ENCODE measurements at regions not wholly inside any gene's neighbourhood (a gene's known extent, or its start where the extent isn't known, plus 50 kb on each side); places are given as distances from the start of the nearest gene placed in this dataset.

- DNase-seq (ENCODE audit: low spot score) = no peak
- TF ChIP-seq CTCF (IDR thresholded peaks at IDR 0.05; ENCODE audit: borderline replicate concordance, control extremely low read depth, extremely low read depth, insufficient read depth, missing control alignments) = no peak
- in situ Hi-C loops (cut with MboI; ENCODE audit: low sequenced_read_pairs, unreplicated experiment) = no loop called here
These were observed 138.0 kb upstream of the GLI2 start for GRCh38 chr2:120597595-120598193.

- TF ChIP-seq CTCF (IDR thresholded peaks at IDR 0.05; ENCODE audit: borderline replicate concordance, control extremely low read depth, extremely low read depth, insufficient read depth, missing control alignments) = no peak
- in situ Hi-C loops (cut with MboI; ENCODE audit: low sequenced_read_pairs, unreplicated experiment) = no loop called here
- no peak for DNase-seq (ENCODE audit: low spot score)
These were observed 137.3 kb upstream of the GLI2 start for GRCh38 chr2:120598416-120598815.

GRCh38 chr2:120599072-120599471 lies 136.6 kb upstream of the GLI2 start:
- in situ Hi-C loops (cut with MboI; ENCODE audit: low sequenced_read_pairs, unreplicated experiment) = no loop called here
- no peak for DNase-seq (ENCODE audit: low spot score)
- no peak for TF ChIP-seq CTCF (IDR thresholded peaks at IDR 0.05; ENCODE audit: borderline replicate concordance, control extremely low read depth, extremely low read depth, insufficient read depth, missing control alignments)

GRCh38 chr2:120599656-120600055 lies 136.0 kb upstream of the GLI2 start:
- DNase-seq (ENCODE audit: low spot score) = no peak
- in situ Hi-C loops (cut with MboI; ENCODE audit: low sequenced_read_pairs, unreplicated experiment) = no loop called here
- no peak for TF ChIP-seq CTCF (IDR thresholded peaks at IDR 0.05; ENCODE audit: borderline replicate concordance, control extremely low read depth, extremely low read depth, insufficient read depth, missing control alignments)

- DNase-seq (ENCODE audit: low spot score) = no peak
- in situ Hi-C loops (cut with MboI; ENCODE audit: low sequenced_read_pairs, unreplicated experiment) = no loop called here
- no peak for TF ChIP-seq CTCF (IDR thresholded peaks at IDR 0.05; ENCODE audit: borderline replicate concordance, control extremely low read depth, extremely low read depth, insufficient read depth, missing control alignments)
These were observed 135.3 kb upstream of the GLI2 start for GRCh38 chr2:120600335-120600734.

- in situ Hi-C loops (cut with MboI; ENCODE audit: low sequenced_read_pairs, unreplicated experiment) = no loop called here
- no peak for DNase-seq (ENCODE audit: low spot score)
- no peak for TF ChIP-seq CTCF (IDR thresholded peaks at IDR 0.05; ENCODE audit: borderline replicate concordance, control extremely low read depth, extremely low read depth, insufficient read depth, missing control alignments)
These were observed 134.9 kb upstream of the GLI2 start for GRCh38 chr2:120600786-120601185.
